Stimulated activated CD4-positive, alpha-beta T cell treated with anti-CD3 and anti-CD28 coated beads, TNF-alpha, amount 100 ng/mL, for 1 hour (primary cell): ENCODE measurements at regions not wholly inside any gene's neighbourhood (a gene's known extent, or its start where the extent isn't known, plus 50 kb on each side); places are given as distances from the start of the nearest gene placed in this dataset.
"Not testable (repeated sequence)": the region's sequence is repeated elsewhere in the genome, so short reads cannot be mapped to it uniquely, and the experiment has no call there.

Experiments used
- DNase-seq, 3 donors: peaks; one replicate each; pipeline ENCODE4 v3.0.0-alpha.2; 2020; ENCODE audit warnings: low read depth in 3 of 3, low spot score in 1 of 3

GRCh38 chr13:23018143-23018542, 162.6 kb upstream of the SGCG start:
- no peak for DNase-seq

GRCh38 chr13:23020246-23020843, 160.4 kb upstream of the SGCG start:
- no peak for DNase-seq

GRCh38 chr13:23021906-23022305, 158.9 kb upstream of the SGCG start:
- no peak for DNase-seq

GRCh38 chr13:23022704-23023103, 158.1 kb upstream of the SGCG start:
- DNase-seq = no peak

- DNase-seq = no peak
Observed at GRCh38 chr13:23025864-23026608, 154.7 kb upstream of the SGCG start.

GRCh38 chr13:23039266-23039935, 141.4 kb upstream of the SGCG start:
- DNase-seq = no peak

GRCh38 chr13:23042181-23042580, 138.6 kb upstream of the SGCG start:
- DNase-seq = no peak

GRCh38 chr13:23044906-23045305, 135.9 kb upstream of the SGCG start:
- no peak for DNase-seq

GRCh38 chr13:23050126-23050525, 130.7 kb upstream of the SGCG start:
- DNase-seq = no peak

GRCh38 chr13:23053711-23054110, 127.1 kb upstream of the SGCG start:
- DNase-seq = not testable (repeated sequence)

GRCh38 chr13:23059173-23059572, 121.6 kb upstream of the SGCG start:
- DNase-seq = no peak

GRCh38 chr13:23060959-23061358, 119.8 kb upstream of the SGCG start:
- no peak for DNase-seq

GRCh38 chr13:23067129-23067528, 113.7 kb upstream of the SGCG start:
- no peak for DNase-seq

GRCh38 chr13:23069566-23069965, 111.2 kb upstream of the SGCG start:
- no peak for DNase-seq

GRCh38 chr13:23074075-23074828, 106.5 kb upstream of the SGCG start:
- DNase-seq = no peak

GRCh38 chr13:23081220-23081619, 99.6 kb upstream of the SGCG start:
- DNase-seq = no peak

GRCh38 chr13:23081901-23082300, 98.9 kb upstream of the SGCG start:
- no peak for DNase-seq

- DNase-seq = no peak
Observed at GRCh38 chr13:23086968-23087623, 93.7 kb upstream of the SGCG start.

- DNase-seq = no peak
Observed at GRCh38 chr13:23087880-23088279, 92.9 kb upstream of the SGCG start.

- DNase-seq = no peak
Observed at GRCh38 chr13:23098161-23098907, 82.4 kb upstream of the SGCG start.
